Gastroesophageal sphincter (tissue), 4 donors: ENCODE measurements at regions not wholly inside any gene's neighbourhood (a gene's known extent, or its start where the extent isn't known, plus 50 kb on each side); places are given as distances from the start of the nearest gene placed in this dataset.

Experiments
- ATAC-seq: fragments of 150-250 bp; one replicate; pipeline ENCODE4 v1.9.1; 2016; ENCODE audit warnings: mild to moderate bottlenecking, moderate library complexity
- H3K27ac ChIP-seq, 4 donors: fragments of 200-600 bp; sonication (generic) in 3 of 4; 1 replicate in 3 of 4; 2 replicates in 1 of 4; pipeline ENCODE4 v1.5.1; 2016 to 2019
- H3K27me3 ChIP-seq: fragments of 200-600 bp; sonication (generic); one replicate; pipeline ENCODE4 v1.5.1; 2019
- H3K36me3 ChIP-seq, 2 donors: fragments of 200-600 bp; sonication (generic); one replicate each; pipeline ENCODE4 v1.5.1; 2019; ENCODE audit warnings: control low read depth in 1 of 2
- H3K4me1 ChIP-seq, 3 donors: fragments of 200-600 bp; sonication (generic); 1 replicate in 2 of 3; 2 replicates in 1 of 3; pipeline ENCODE4 v1.5.1; 2016 to 2019; ENCODE audit warnings: control low read depth in 2 of 3
- H3K4me3 ChIP-seq, 2 donors: fragments of 200-600 bp; sonication (generic); one replicate each; pipeline ENCODE4 v1.5.1; 2019; ENCODE audit warnings: mild to moderate bottlenecking in 1 of 2, moderate library complexity in 1 of 2
- H3K9me3 ChIP-seq, 3 donors: fragments of 200-600 bp; sonication (generic); one replicate each; pipeline ENCODE4 v1.5.1; 2017 to 2019; ENCODE audit warnings: control low read depth in 2 of 3
- CTCF ChIP-seq, 4 experiments: fragments of 200-600 bp in 2 of 4; fragments of 450-650 bp in 2 of 4; sonication (generic) in 1 of 4; IDR thresholded peaks; one replicate each; pipeline ENCODE4 v1.5.1; 2017 to 2019; ENCODE audit warnings: antibody characterized with exemption in 4 of 4, mild to moderate bottlenecking in 2 of 4, moderate library complexity in 2 of 4
- EP300 ChIP-seq: sonication (generic); formaldehyde crosslinking; IDR thresholded peaks from one replicate; pipeline ENCODE4 v1.6.1; 2017; ENCODE audit warnings: antibody characterized with exemption, mild to moderate bottlenecking
- POLR2A ChIP-seq, 2 donors: fragments of 450-650 bp; IDR thresholded peaks; one replicate each; pipeline ENCODE4 v1.6.1; 2017; ENCODE audit warnings: antibody characterized with exemption in 2 of 2, mild to moderate bottlenecking in 2 of 2, moderate library complexity in 1 of 2
- POLR2AphosphoS5 ChIP-seq: sonication (generic); formaldehyde crosslinking; IDR thresholded peaks from one replicate; pipeline ENCODE4 v1.6.1; 2017; ENCODE audit warnings: antibody characterized with exemption
- WGBS, 2 donors: methylation state at CpG; one replicate each; pipeline ENCODE4 v1.1.5; 2018; ENCODE audit warnings: low coverage in 1 of 2; 5-methylcytosine and 5-hydroxymethylcytosine counted together

GRCh38 chr13:50428183-50428877 lies 413.1 kb downstream of the KCNRG start:
- no peak for ATAC-seq
- TF ChIP-seq CTCF (IDR thresholded peaks at IDR 0.05) (no peak), POLR2AphosphoS5 (no peak), POLR2A (IDR thresholded peaks at IDR 0.05) (no peak), EP300 (no peak)
- Histone ChIP-seq H3K27ac (no peak overlapping the region), H3K36me3 (no peaks in the 10 kb centered on the region), H3K9me3 (no peaks in the 10 kb centered on the region), H3K27me3 (no peaks in the 10 kb centered on the region), H3K4me1 (peaks cover 0 to 25% (median 0%) of the 10 kb centered on the region in 3 donors), H3K4me3 (no peak overlapping the region)
- WGBS, 2 donors, result no CpG with 5 or more reads among the region's 1 CpG

- peaks cover 0 to 8% (median 0%) of the 10 kb centered on the region in 3 donors for H3K4me1 ChIP-seq
- H3K4me3 ChIP-seq, result no peak overlapping the region
- H3K9me3 ChIP-seq, result no peaks in the 10 kb centered on the region
- TF ChIP-seq POLR2AphosphoS5 (no peak), EP300 (no peak), POLR2A (IDR thresholded peaks at IDR 0.05) (no peak), CTCF (IDR thresholded peaks at IDR 0.05) (no peak)
- no peak for ATAC-seq
- no peaks in the 10 kb centered on the region for H3K27me3 ChIP-seq
- no peak overlapping the region for H3K27ac ChIP-seq
- no peaks in the 10 kb centered on the region for H3K36me3 ChIP-seq
- WGBS, 2 donors, result 97 to 100% methylated on average over 2 of the region's 2 CpGs
Observed at GRCh38 chr13:50435011-50435410, 408.5 kb downstream of the DLEU7 start.

- H3K27me3 ChIP-seq, result no peaks in the 10 kb centered on the region
- H3K27ac ChIP-seq, result no peak overlapping the region
- no peak overlapping the region for H3K4me3 ChIP-seq
- ATAC-seq, result no peak
- 50 to 57% methylated on average over 1 of the region's 1 CpG for WGBS, 2 donors
- TF ChIP-seq CTCF (IDR thresholded peaks at IDR 0.05) (no peak), EP300 (no peak), POLR2AphosphoS5 (no peak), POLR2A (IDR thresholded peaks at IDR 0.05) (no peak)
- no peaks in the 10 kb centered on the region for H3K36me3 ChIP-seq
- H3K9me3 ChIP-seq, result no peaks in the 10 kb centered on the region
- H3K4me1 ChIP-seq, result peaks cover 0 to 8% (median 0%) of the 10 kb centered on the region in 3 donors
Observed at GRCh38 chr13:50437252-50437651, 406.2 kb downstream of the DLEU7 start.

GRCh38 chr13:50438351-50438750 lies 405.1 kb downstream of the DLEU7 start:
- H3K27me3 ChIP-seq, result no peaks in the 10 kb centered on the region
- no peaks in the 10 kb centered on the region for H3K36me3 ChIP-seq
- H3K9me3 ChIP-seq, result no peaks in the 10 kb centered on the region
- ATAC-seq, result no peak
- H3K4me1 ChIP-seq, result peaks cover 0 to 8% (median 0%) of the 10 kb centered on the region in 3 donors
- no peak for TF ChIP-seq EP300
- no peak for TF ChIP-seq POLR2A (IDR thresholded peaks at IDR 0.05)
- TF ChIP-seq POLR2AphosphoS5, result no peak
- no peak for TF ChIP-seq CTCF (IDR thresholded peaks at IDR 0.05)
- H3K4me3 ChIP-seq, result no peak overlapping the region
- H3K27ac ChIP-seq, result no peak overlapping the region
- 75 to 100% methylated on average over 1 of the region's 1 CpG for WGBS, 2 donors

- TF ChIP-seq POLR2AphosphoS5 (no peak), CTCF (IDR thresholded peaks at IDR 0.05) (no peak), EP300 (no peak), POLR2A (IDR thresholded peaks at IDR 0.05) (no peak)
- no peak for ATAC-seq
- H3K4me3 ChIP-seq, result no peak overlapping the region
- 78 to 100% methylated on average over 1 of the region's 1 CpG for WGBS, 2 donors
- H3K36me3 ChIP-seq, result no peaks in the 10 kb centered on the region
- H3K9me3 ChIP-seq, result no peaks in the 10 kb centered on the region
- peaks cover 0 to 16% (median 0%) of the 10 kb centered on the region in 3 donors for H3K4me1 ChIP-seq
- no peaks in the 10 kb centered on the region for H3K27me3 ChIP-seq
- no peak overlapping the region for H3K27ac ChIP-seq
Observed at GRCh38 chr13:50441130-50441529, 402.4 kb downstream of the DLEU7 start.
